ENCODE measurements at regions not wholly inside any gene's neighbourhood (a gene's known extent, or its start where the extent isn't known, plus 50 kb on each side); places are given as distances from the start of the nearest gene placed in this dataset.
"Not testable (repeated sequence)": the region's sequence is repeated elsewhere in the genome, so short reads cannot be mapped to it uniquely, and the experiment has no call there.

DNA sequence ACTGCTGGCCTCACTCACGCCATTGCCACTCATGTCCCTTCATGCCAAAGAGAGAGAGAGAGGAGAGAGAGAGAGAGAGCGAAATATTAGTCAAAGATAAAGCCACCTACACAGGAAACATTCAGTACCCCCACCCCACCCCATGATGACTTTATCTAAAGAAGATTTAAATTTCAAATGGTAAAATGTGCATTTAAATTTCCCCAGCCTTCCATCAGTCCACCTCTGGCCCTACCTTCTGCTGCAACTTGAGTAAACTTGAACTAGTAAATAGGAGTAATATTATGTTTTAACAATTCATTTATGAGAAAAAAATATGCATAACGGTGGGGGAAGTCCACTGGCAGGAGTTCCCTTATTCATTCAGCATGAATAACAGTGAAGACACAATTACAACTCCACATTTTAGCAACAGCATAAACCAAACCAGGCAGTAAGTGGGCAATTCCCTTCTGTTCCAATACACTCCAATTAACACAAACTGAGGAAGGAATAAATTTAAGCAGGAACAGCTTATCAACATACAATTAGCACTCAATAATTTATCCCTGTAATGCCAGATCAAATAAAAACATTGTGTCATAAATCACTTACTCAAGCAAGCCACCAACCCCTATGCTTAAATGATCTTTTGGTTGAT is 264.2 kb downstream of the LNPK start:
- peaks cover 4% of the 10 kb centered on the region for H3K27me3 Mint-ChIP-seq
- H3K4me1 Mint-ChIP-seq: no peaks in the 10 kb centered on the region
- H3K9me3 Mint-ChIP-seq: no peaks in the 10 kb centered on the region
- no peak overlapping the region for H3K4me3 Mint-ChIP-seq
- ChIA-PET CTCF (no interaction called here), POLR2A (no interaction called here)
- no peak for DNase-seq
- no peaks in the 10 kb centered on the region for H3K36me3 Mint-ChIP-seq (ENCODE audit: low read depth)
- no peak overlapping the region for H3K27ac Mint-ChIP-seq

DNA sequence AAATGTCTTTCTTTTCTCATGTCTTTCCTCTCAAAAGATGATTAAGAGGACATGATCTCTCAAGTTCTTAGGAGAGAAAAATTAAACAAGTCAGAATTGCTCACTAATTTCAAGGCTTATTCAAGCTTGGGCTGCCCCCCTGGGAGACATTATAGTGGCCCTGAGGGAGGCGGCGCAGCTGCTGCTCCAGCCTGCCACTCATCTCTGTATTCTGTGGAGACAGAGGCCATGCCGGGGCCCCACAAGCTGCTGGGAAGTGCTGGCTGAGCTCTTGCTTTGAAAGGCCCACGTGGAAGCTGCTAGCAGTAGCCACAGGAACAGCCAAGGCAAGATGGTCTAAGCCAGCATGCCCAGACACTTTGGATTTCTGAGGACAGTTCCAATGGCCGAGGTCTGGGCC is 267.4 kb downstream of the LNPK start:
- ChIA-PET POLR2A (no interaction called here), CTCF (no interaction called here)
- Mint-ChIP-seq H3K4me3 (no peak overlapping the region), H3K27ac (no peak overlapping the region), H3K9me3 (no peaks in the 10 kb centered on the region), H3K36me3 (ENCODE audit: low read depth) (no peaks in the 10 kb centered on the region), H3K27me3 (no peaks in the 10 kb centered on the region), H3K4me1 (no peaks in the 10 kb centered on the region)
- no peak for DNase-seq

DNA sequence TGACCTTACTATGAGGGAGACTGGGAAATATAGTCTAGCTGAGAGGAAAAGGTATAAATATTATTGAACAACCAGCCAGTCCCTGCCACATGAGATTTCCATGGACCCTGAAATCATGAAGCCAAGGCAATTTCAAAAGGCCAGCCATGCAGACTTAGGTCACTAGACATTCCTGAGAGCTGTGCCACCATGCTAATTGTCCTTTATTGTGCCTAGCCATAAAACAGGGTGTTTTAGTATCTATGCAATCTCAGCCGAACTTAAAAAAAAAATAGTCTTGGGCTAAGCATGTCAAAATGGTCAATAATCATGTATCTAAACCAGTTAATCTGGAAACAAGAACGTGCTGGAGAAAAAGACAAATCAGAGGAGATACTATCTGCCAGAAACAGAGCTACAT is 269.5 kb downstream of the LNPK start:
- Mint-ChIP-seq H3K4me3 (no peak overlapping the region), H3K9me3 (no peaks in the 10 kb centered on the region), H3K27ac (no peak overlapping the region), H3K36me3 (ENCODE audit: low read depth) (no peaks in the 10 kb centered on the region), H3K4me1 (no peaks in the 10 kb centered on the region), H3K27me3 (no peaks in the 10 kb centered on the region)
- ChIA-PET CTCF (no interaction called here), POLR2A (no interaction called here)
- DNase-seq: no peak

DNA sequence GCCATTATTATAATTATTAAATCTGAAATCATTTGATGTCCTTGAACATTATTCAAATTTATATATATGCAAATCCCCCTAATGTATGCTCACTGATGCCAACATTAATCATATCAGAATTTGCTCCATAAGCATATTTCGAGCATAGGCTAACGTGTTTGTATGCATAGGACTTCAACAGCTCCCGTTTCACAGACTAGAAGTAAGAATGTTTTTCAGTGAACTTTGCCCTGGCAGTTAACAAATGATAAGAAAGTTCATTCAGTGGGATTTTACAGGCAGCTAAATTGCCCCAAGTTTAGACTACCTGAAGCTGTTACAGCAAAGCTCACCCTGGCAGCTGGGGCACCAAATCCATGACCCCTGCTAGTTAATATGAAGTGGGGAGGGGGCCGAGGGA is 272.0 kb downstream of the LNPK start:
- DNase-seq: no peak
- CTCF ChIA-PET: no interaction called here
- Mint-ChIP-seq H3K9me3 (no peaks in the 10 kb centered on the region), H3K27ac (no peak overlapping the region), H3K27me3 (no peaks in the 10 kb centered on the region), H3K36me3 (ENCODE audit: low read depth) (no peaks in the 10 kb centered on the region), H3K4me3 (no peak overlapping the region), H3K4me1 (no peaks in the 10 kb centered on the region)
- POLR2A ChIA-PET: no interaction called here

DNA sequence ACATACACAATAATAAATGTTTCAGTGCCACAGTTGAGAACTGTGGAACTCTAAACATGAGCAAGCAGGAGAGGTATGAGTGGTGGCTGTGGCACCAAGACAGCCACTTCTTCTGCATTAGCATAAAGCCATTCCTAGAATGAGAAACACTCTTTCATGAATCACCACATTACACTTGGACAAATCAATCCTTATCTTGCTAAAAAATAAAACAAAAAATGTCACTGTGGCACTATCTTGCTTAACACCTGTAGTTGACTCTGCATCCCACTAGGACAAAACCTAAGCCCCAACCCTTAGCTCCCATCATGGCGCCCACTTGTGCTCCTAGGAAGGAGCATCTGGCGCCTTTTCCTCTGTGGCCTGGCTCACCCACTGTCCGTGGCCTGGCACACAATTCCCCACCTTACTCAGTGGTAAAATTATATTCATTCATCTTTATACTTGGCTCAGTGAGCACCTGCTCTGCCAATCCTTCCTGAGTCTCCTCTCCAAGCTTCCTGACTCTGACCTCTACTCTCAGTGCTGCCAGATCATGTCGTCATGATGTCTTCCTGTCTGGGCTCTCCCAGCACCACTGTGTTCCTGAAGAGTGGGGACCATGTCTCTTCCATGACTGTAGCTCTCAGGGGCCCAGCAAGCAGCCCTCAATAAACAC is 272.9 kb downstream of the LNPK start:
- H3K27ac Mint-ChIP-seq: no peak overlapping the region
- H3K27me3 Mint-ChIP-seq: no peaks in the 10 kb centered on the region
- no peaks in the 10 kb centered on the region for H3K9me3 Mint-ChIP-seq
- no peaks in the 10 kb centered on the region for H3K36me3 Mint-ChIP-seq (ENCODE audit: low read depth)
- no peaks in the 10 kb centered on the region for H3K4me1 Mint-ChIP-seq
- CTCF ChIA-PET: no interaction called here
- no peak for DNase-seq
- POLR2A ChIA-PET: no interaction called here
- H3K4me3 Mint-ChIP-seq: no peak overlapping the region

DNA sequence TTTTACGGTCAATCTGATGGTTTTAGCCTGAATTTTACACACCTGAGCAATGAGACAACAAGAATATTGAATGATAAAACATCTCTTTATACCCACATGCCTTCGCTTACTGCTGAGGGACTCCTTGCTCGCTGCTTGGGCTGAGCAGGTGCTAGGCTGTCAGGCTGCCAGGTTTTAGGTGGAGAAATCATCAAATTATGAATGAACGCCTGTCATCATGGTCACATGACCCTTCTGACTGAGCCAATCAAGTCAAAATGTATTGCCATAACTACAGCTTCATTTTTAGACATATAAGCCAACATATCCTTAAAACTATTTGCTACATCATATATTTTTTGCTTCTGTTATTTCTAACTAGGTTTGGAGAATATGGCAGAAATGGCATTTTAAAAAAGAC is 274.0 kb downstream of the LNPK start:
- H3K36me3 Mint-ChIP-seq (ENCODE audit: low read depth): no peaks in the 10 kb centered on the region
- no peak overlapping the region for H3K27ac Mint-ChIP-seq
- CTCF ChIA-PET: no interaction called here
- no peaks in the 10 kb centered on the region for H3K4me1 Mint-ChIP-seq
- no peak overlapping the region for H3K4me3 Mint-ChIP-seq
- no peaks in the 10 kb centered on the region for H3K9me3 Mint-ChIP-seq
- DNase-seq: no peak
- H3K27me3 Mint-ChIP-seq: no peaks in the 10 kb centered on the region
- POLR2A ChIA-PET: no interaction called here

DNA sequence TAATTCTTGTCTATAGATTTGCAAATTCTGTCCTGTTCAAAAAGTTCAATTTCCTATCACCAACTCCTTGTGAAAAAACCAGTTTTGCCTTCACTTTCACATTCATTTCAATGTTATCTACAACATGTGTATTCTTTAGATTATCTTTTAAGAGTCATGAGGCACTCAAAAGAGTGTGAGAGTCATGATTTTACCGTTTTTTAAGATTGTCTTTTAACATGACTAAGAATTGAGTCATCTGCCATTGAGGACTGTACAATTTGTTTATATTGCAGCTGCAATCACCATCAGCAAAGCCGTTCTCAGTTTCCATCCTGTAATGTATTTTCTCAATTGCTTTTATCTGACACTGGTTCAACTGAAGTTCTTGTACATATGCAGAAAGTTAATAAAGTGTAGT is 275.8 kb downstream of the LNPK start:
- H3K36me3 Mint-ChIP-seq (ENCODE audit: low read depth): no peaks in the 10 kb centered on the region
- POLR2A ChIA-PET: no interaction called here
- H3K9me3 Mint-ChIP-seq: no peaks in the 10 kb centered on the region
- no peak for DNase-seq
- H3K4me3 Mint-ChIP-seq: no peak overlapping the region
- H3K27ac Mint-ChIP-seq: no peak overlapping the region
- CTCF ChIA-PET: no interaction called here
- no peaks in the 10 kb centered on the region for H3K4me1 Mint-ChIP-seq
- no peaks in the 10 kb centered on the region for H3K27me3 Mint-ChIP-seq

DNA sequence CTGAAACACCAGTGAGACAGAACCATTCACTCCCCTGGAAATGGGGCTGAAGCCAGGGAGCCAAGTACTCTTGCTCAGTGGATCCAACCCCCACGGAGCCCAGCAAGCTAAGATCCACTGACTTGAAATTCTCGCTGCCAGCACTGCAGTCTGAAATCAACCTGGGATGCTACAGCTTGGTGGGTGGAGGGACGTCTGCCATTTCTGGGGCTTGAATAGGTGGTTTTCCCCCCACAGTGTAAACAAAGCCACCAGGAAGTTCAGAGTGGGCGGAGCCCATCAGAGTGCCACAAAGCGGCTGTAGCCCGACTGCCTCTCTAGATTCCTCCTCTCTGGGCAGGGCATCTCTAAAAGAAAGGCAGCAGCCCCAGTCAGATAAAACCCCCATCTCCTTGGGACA is 292.8 kb downstream of the LNPK start:
- Mint-ChIP-seq H3K4me3 (no peak overlapping the region), H3K9me3 (peaks cover 3% of the 10 kb centered on the region), H3K27ac (no peak overlapping the region), H3K27me3 (peaks cover 7% of the 10 kb centered on the region), H3K4me1 (no peaks in the 10 kb centered on the region), H3K36me3 (ENCODE audit: low read depth) (no peaks in the 10 kb centered on the region)
- ChIA-PET CTCF (no interaction called here), POLR2A (interaction anchor here (0.6 kb wide), 1 partner anchor 173 kb away, joined by 6 read pairs; no protein-coding TSS in a partner anchor)
- no peak for DNase-seq

DNA sequence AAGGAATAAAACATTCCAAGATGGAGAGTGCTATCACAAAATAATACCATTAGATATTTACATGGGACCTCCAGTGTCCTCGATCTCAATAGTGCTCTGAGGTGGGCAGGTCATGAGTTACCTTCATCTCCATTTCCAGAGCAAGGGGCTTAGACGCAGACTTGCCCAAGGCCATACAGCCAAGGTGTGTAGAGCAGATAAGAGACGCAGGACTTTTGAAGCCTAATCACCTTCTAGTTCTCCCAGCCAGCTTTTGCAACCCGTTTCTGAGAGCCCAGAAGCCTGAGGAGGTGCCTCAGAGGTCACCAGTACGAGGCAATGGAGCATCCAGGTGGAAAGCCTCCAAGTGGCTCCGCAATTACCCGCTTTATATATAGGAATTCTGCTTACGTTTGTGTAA is 294.7 kb downstream of the LNPK start:
- Mint-ChIP-seq H3K4me3 (no peak overlapping the region), H3K27ac (no peak overlapping the region), H3K27me3 (peaks cover 7% of the 10 kb centered on the region), H3K36me3 (ENCODE audit: low read depth) (no peaks in the 10 kb centered on the region), H3K4me1 (no peaks in the 10 kb centered on the region), H3K9me3 (peaks cover 3% of the 10 kb centered on the region)
- POLR2A ChIA-PET: no interaction called here
- CTCF ChIA-PET: no interaction called here
- no peak for DNase-seq

DNA sequence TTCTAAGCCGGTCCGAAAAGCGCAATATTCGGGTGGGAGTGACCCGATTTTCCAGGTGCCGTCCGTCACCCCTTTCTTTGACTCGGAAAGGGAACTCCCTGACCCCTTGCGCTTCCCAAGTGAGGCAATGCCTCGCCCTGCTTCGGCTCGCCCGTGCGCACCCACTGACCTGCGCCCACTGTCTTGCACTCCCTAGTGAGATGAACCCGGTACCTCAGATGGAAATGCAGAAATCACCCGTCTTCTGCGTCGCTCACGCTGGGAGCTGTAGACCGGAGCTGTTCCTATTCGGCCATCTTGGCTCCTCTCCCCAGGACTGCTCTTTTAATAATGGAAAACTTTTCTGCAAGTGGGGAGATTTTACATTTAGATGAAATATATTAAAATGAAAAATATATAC is 297.5 kb downstream of the LNPK start:
- H3K27me3 Mint-ChIP-seq; H3K4me3 Mint-ChIP-seq; H3K36me3 Mint-ChIP-seq (ENCODE audit: low read depth); POLR2A ChIA-PET; H3K9me3 Mint-ChIP-seq; CTCF ChIA-PET; H3K27ac Mint-ChIP-seq; H3K4me1 Mint-ChIP-seq; DNase-seq: not testable (repeated sequence)

DNA sequence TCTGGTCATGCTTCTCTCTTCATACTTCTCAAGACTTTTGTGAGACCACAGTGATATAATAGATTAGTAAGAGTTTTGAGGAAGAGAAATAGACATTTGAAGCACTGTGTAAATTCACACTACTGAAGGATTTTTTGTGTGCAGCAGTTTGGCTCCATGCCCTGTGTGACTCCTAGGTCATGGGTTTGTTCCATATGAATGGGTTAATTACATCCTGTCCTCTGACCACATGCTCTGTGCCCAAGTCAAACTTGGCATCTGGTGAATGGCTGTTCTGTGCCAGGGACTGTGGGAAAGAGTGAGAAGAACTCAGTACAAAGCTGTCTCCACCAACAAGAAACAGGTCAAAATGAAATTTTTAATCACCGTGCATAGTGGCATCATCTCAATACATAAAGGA is 304.0 kb downstream of the LNPK start:
- peaks cover 12% of the 10 kb centered on the region for H3K27me3 Mint-ChIP-seq
- H3K4me3 Mint-ChIP-seq: no peak overlapping the region
- H3K27ac Mint-ChIP-seq: no peak overlapping the region
- no peaks in the 10 kb centered on the region for H3K9me3 Mint-ChIP-seq
- ChIA-PET POLR2A (interaction anchor here (0.7 kb wide), 1 partner anchor 46 kb away, joined by 3 read pairs; no protein-coding TSS in a partner anchor), CTCF (interaction anchor here (0.7 kb wide), 1 partner anchor 10 kb away, joined by 3 read pairs; no protein-coding TSS in a partner anchor)
- H3K4me1 Mint-ChIP-seq: no peaks in the 10 kb centered on the region
- no peak for DNase-seq
- no peaks in the 10 kb centered on the region for H3K36me3 Mint-ChIP-seq (ENCODE audit: low read depth)

DNA sequence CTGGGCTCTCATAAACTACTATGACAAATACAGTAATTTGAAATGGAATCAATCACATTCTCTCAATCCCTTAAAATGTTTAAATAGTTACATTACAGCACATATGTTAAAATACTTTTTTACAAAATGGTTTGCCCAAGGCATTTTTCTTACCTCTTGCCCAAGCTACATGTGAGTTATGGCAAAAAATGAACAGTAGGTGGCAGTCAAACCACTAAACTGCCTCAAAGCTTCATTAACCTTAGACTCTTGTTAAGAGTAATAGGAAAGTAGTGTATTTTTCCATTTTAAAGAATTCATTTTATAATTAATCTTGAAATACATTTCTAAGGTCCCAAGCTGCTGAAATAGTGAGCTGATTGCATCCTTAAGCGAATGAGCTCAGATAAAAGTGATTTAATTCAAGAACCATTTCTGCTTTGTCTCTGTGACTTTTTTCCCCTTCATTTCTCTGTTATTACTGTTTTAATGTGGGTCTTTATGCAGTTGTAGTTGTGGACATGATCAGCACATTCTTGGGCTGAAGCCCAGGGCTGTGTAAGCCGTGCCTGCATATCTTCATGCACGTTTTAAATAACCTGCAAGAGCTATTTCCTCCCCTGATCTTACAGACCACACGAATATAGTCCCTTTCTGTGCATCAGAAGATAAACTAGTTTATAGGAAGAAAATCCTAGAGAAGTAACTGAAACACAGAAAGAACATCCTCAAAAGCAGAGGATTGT is 311.8 kb downstream of the LNPK start:
- DNase-seq: peak; percentile 48
- ChIA-PET CTCF (interaction anchor here (0.8 to 1.4 kb wide), 3 partner anchors 12 to 414 kb away, joined by 3 to 4 read pairs (median 3); no protein-coding TSS in a partner anchor), POLR2A (no interaction called here)
- Mint-ChIP-seq H3K4me1 (no peaks in the 10 kb centered on the region), H3K27ac (no peak overlapping the region), H3K36me3 (ENCODE audit: low read depth) (no peaks in the 10 kb centered on the region), H3K4me3 (no peak overlapping the region), H3K27me3 (peaks cover 23% of the 10 kb centered on the region), H3K9me3 (no peaks in the 10 kb centered on the region)

DNA sequence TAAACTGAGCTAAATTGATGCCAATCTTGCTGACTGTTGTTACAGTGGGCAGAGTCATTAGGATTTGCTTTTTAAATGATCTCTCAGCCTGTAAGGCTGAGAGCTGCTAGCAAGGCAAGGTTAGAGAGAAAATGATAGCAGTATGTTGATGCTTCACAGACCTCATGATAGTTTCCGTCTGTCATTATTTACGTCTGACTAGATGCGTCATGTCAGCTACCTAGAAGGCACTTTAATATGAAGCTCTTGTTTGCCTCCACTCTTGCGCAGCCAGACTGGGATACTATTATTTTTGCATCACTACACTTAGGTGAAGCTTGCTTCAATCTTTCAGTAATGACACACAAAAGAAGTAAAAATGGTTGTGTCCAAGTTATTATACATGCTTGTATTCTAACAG is 313.8 kb downstream of the LNPK start:
- no peaks in the 10 kb centered on the region for H3K4me1 Mint-ChIP-seq
- no peak overlapping the region for H3K27ac Mint-ChIP-seq
- H3K36me3 Mint-ChIP-seq (ENCODE audit: low read depth): no peaks in the 10 kb centered on the region
- H3K4me3 Mint-ChIP-seq: no peak overlapping the region
- ChIA-PET POLR2A (no interaction called here), CTCF (no interaction called here)
- peaks cover 20% of the 10 kb centered on the region for H3K27me3 Mint-ChIP-seq
- DNase-seq: no peak
- H3K9me3 Mint-ChIP-seq: no peaks in the 10 kb centered on the region

DNA sequence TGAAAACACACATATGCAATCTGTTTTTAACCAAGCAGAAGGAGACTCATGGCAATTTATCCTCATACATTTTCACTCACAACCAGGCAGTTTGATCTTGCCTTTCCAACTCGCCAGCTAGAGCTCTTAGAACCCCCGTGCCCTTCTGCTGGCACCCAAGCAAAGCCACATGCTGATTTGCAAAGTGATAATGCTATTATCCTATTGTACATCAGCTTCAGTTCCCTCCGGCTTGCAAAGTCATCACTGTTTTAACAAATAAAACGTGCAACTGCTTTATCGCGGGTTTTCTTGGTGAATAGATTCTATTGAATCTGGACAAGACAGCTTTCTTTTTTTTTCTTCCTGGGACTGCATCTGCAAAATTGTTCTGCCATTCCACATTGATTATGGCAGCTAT is 314.6 kb downstream of the LNPK start:
- Mint-ChIP-seq H3K27ac (no peak overlapping the region), H3K36me3 (ENCODE audit: low read depth) (no peaks in the 10 kb centered on the region), H3K4me1 (no peaks in the 10 kb centered on the region), H3K4me3 (no peak overlapping the region), H3K27me3 (peaks cover 20% of the 10 kb centered on the region), H3K9me3 (no peaks in the 10 kb centered on the region)
- no peak for DNase-seq
- ChIA-PET POLR2A (no interaction called here), CTCF (no interaction called here)

Measured in activated CD4-positive, alpha-beta T cell treated with anti-CD3 and anti-CD28 coated beads, Interleukin-2, amount 10 ng/mL, durations not matched to agents 7 days and 5 days (primary cell).